GM21447 (cell line): ENCODE measurements at regions not wholly inside any gene's neighbourhood (a gene's known extent, or its start where the extent isn't known, plus 50 kb on each side); places are given as distances from the start of the nearest gene placed in this dataset.
A peak's percentile ranks its signal among the peaks of the same experiment; 100 is the strongest.

ENCODE experiments used
- ATAC-seq: cut with Tn5 transposase; IDR thresholded peaks from one replicate; pipeline ENCODE4 v1.9.1; 2021; ENCODE audit not compliant: unreplicated experiment

DNA sequence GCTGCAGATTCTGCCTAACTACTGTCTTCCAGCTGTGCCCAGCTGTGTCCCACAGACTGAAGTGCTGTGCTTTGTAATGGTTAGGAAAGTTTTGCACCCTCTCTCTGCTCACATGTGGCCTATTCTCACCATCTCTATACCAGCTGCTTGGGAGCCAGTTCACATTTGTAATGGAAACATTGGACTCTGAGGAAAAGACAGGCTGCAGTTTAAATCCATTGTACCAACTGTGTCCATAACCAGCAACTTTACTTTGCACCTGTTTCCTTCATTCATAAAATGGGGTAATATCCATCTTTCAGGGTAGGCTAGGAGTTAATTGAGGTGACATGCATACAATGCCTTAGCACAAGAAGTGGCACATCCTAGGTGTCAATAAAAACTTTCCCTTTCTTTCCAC is 344.0 kb downstream of the TNS1 start:
- ATAC-seq: no peak

GRCh38 chr2:217657252-217657651 is 345.5 kb downstream of the TNS1 start:
- no peak for ATAC-seq

DNA sequence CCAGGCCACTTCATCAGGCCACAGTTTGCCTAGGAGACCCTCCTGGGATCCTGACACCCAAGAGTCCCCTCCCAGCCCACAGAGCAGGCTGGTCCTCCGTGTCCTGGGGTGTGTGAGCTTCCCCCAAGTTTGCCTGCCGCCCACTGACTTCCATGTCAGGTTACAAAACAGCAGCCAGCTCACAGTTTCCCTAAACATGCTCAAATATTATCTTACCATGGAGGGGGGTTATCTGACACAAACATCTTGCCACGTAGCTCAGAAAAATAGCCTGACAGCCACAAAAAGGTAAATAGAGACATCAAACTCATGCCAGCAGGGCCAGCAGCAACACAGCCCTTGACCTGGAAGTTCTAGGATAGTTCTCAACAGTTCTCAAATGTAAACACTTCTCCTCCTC is 346.5 kb downstream of the TNS1 start:
- ATAC-seq: no peak

- ATAC-seq: no peak
These were observed 347.1 kb downstream of the TNS1 start for GRCh38 chr2:217655651-217656050.

DNA sequence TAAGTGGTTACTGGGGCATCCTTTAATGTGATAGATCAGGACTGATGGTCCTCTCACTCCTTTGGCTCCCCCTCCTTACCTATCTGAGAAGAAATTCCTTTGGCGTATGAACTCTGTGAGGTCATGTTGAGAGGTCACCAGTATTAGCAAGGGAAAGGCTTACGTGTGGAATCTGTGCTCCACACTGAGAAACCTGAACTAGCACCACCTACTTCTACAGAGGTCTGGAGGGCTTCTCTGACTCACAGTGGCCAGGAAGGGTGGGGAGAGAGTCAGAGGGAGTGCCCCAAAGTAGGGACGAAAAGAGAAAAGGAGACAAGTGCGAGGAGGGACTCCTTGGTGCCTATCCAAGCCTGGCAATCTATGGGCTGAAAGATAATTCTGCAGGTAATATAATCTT is 348.6 kb downstream of the TNS1 start:
- ATAC-seq: no peak

DNA sequence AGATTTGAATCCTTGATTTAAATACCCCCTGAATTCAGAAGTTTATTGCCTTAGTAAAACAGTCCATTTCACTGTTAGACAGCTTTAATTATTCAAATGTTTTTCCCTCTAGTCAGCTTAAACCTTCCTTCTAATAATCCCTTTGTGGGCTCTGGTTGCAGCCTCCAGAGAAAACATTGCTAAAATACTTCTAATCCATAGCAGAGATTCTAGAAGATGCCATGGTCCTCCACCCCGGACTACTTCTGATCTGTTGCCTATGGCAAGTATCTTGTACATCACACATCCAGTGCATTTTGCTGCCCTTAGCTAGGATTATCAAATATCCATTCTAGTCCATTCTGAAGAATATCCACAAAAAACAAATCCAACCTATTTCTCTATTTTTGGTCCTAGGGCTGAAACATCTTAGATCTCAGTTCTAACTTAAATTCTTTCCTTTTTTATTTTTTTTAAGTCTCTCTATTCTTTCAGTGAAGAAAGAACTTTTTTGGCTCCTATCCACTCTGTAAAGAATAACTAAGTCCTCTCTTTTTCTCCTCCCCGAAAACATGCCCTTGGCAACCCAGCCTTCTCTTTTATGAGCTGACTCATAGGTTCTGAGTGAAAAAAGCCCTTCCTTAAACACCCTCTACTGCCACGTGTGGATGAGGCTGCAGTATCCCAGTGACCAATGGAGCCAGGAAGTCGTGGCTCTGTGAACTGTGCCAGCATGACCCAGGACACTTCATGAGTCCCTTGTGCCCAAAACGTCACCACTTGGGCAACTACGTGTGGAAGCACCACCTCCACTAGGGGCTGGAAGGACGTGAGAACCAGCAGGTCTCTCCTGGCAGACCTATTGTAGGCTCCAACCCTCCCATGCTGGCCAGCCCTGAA is 349.8 kb downstream of the TNS1 start:
- no peak for ATAC-seq

- ATAC-seq: peak; percentile 87
These were observed 352.0 kb downstream of the TNS1 start for GRCh38 chr2:217650716-217651360.

DNA sequence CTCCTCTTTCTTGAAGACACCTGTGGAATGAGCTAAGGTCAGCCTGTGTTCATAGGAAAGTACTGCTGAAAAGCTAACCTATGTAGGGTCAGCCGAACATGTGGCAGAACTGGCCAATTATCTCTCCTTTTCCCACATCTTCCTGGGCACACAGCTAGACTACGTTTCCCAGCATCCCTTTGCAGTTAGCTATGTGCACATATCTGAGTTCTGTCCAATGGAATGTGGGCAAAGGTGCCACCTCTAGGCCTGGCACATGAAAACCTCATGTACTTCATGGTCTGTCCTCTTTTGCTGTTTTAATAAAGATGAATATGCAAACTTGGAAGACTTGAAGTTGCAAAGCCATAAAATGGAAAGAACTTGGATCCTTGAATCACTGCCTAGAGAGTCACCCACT is 352.6 kb downstream of the TNS1 start:
- no peak for ATAC-seq

DNA sequence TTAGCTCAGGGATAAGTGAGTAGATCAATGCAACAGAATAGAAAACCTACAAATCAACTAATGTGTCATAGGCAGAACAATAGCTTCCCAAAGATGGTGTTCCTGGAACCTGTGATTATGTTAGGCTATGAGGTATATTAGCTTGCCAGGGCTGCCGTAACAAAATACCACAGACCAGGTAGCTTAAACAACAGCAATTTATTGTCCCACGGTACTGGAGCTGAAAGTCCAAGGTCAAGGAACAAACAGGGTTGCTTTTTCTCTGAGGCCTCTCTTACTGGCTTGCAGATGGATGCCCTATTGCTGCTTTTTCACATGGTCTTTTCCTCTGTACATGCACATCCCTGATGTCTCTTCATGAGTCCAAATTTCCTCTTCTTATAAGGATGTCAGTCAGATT is 354.9 kb downstream of the TNS1 start:
- no peak for ATAC-seq

GRCh38 chr2:217647226-217647625 is 355.6 kb downstream of the TNS1 start:
- ATAC-seq: no peak

GRCh38 chr2:217645896-217646295 is 356.9 kb downstream of the TNS1 start:
- no peak for ATAC-seq

GRCh38 chr2:217643789-217644301 is 358.9 kb downstream of the TNS1 start:
- ATAC-seq: no peak

GRCh38 chr2:217642944-217643343 is 359.9 kb downstream of the TNS1 start:
- ATAC-seq: no peak

GRCh38 chr2:217641960-217642359 is 360.8 kb downstream of the TNS1 start:
- no peak for ATAC-seq

DNA sequence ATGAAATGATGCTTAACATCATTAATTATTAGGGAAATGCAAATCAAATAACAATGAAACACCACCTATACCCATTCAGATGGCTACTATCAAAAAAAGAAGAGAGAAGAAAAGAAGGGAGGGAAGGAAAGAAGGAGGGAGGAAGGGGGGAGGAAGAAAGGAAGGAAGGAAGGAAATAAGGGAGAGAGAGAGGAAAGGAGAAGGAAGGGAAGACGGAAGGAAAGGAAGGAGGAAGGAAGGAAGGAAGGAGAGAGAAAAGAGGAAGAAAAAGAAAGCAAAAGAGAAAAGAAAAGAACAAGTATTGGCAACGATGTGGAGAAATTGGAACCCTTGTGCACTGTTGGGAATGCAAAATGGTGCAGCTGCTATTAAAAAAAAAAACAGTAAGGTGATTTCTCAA is 363.3 kb downstream of the TNS1 start:
- no peak for ATAC-seq

- ATAC-seq: no peak
These were observed 364.3 kb downstream of the TNS1 start for GRCh38 chr2:217638533-217638932.

GRCh38 chr2:217638031-217638430 is 364.8 kb downstream of the TNS1 start:
- ATAC-seq: no peak

GRCh38 chr2:217636991-217637561 is 365.7 kb downstream of the TNS1 start:
- ATAC-seq: no peak

GRCh38 chr2:217636578-217636977 is 366.2 kb downstream of the TNS1 start:
- no peak for ATAC-seq

GRCh38 chr2:217634871-217635270 is 367.9 kb downstream of the TNS1 start:
- ATAC-seq: no peak

DNA sequence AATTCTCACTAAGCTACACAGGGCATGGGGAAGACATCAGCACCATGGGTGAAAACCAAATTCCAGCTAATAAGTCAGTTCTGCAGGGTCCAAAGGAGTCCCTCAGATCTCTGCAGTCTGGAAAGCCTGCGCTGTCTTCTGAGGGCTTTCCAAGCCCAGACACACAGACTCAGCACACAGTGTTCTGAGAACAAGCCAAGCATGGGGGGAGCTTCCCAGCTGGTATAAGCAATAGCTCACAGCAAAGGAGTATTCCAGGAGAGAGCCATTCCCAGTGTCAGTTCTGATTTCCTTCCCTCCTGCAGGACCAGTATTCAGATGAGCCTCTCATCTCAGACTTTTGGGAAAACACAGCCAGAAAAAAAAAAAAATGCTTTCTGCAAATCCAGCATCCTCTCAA is 370.8 kb downstream of the TNS1 start:
- ATAC-seq: no peak

DNA sequence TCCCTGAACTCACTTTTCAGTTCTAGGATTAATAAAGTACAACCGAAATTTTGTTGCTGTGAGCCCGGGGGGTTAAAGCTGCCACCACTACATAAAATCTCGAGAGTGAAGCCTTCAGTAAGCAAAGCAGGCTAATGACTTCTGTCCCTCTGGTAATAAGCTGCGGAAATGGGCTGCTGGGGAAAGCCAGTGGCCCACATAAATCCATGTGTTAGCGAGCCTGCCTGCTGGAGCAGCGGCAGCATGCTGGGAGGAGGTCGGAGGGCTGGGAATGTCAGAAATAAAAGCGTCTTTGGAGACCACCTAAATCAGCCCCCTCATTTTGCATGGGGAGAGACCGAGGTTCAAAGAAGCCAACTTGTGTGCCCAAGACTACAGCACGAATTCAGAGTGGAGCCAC is 371.7 kb downstream of the TNS1 start:
- ATAC-seq: no peak
